Inferior parietal cortex (tissue), 1 donor: ENCODE measurements at regions not wholly inside any gene's neighbourhood (a gene's known extent, or its start where the extent isn't known, plus 50 kb on each side); places are given as distances from the start of the nearest gene placed in this dataset.
"Not testable (repeated sequence)": the region's sequence is repeated elsewhere in the genome, so short reads cannot be mapped to it uniquely, and the experiment has no call there.

Experiments used
- DNase-seq: peaks from one replicate; pipeline ENCODE4 v3.0.0-alpha.2; 2016; ENCODE audit errors: extremely low spot score

- DNase-seq, result no peak
Observed at GRCh38 chr7:110373859-110374258, 717.1 kb upstream of the LRRN3 start.

DNA sequence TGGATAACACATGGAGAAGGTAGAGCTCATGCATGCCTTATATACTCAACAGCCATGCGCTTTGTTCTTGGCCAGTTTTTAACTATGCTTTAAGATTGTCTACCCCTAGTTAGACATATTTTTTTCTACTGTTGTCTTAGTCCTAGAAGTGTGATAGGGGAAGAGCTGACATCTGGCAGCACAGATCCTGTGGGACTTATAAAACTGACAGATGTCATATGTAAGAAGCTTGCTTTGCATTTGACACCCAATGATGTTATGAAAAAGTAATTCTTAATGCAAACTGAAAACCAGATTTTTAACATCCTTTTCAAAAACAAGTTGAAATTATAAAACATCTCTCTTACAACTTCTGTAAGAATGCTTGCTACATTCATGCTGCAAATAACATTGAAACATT, 715.9 kb upstream of the LRRN3 start:
- DNase-seq, result no peak

GRCh38 chr7:110382736-110383135, 708.2 kb upstream of the LRRN3 start:
- DNase-seq, result no peak

- no peak for DNase-seq
Observed at GRCh38 chr7:110386006-110386405, 704.9 kb upstream of the LRRN3 start.

DNA sequence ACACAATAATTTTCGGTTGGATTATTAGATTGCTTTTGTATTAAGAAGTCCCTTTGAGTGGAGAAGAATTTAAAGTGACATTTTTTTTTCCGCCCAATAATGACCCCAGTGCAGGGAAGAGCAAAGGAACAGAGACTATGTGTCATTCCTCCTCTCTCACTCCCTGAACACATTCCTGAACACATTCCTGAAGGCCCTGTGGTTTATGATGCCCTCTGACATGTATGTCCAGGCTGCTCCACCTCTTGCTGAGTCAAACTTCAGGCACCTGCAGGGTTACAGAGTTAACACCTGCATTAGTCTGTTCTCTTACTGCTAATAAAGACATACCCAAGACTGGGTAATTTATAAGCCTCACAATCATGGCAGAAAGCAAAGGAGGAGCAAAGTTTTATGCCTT, 704.0 kb upstream of the LRRN3 start:
- DNase-seq, result no peak

DNA sequence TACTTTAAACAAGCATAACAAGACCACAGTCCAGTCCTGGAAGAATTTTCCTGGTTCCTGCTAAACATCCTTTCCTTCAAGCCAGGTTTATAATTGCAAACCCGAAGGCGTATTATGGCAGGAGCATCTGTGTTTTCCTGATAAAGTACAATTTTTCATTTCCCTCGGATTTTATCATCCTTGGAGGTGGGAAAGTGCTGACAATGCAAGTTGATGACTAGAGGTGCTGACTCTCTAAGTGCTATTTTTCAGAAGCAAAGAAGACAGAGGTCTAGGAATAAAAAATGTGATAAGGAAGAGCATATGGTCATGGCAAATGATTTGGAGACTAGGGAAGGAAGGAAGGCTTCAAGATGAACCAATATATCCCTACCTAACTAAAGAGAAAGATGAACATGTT, 703.2 kb upstream of the LRRN3 start:
- DNase-seq, result no peak

DNA sequence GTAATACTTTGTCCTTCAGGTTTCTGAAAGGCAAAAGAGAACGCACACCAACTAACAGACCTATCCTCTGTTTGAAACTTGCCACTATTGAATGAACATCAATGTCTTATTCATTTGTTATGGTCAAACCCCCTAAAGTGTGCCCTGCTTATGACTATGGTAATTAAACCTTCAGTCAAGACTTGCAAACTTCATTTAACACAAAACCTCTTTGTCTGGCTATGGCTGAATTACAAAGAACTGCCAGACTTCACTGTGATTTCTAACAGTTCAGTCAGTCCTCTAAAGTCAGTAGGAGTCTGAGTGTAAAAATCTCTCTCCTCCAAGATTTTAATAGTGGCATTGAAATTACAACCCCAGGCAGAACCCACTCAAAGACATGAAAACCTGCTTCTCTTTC, 702.5 kb upstream of the LRRN3 start:
- no peak for DNase-seq

- DNase-seq, result no peak
Observed at GRCh38 chr7:110396021-110396420, 694.9 kb upstream of the LRRN3 start.

GRCh38 chr7:110397927-110398660, 692.8 kb upstream of the LRRN3 start:
- DNase-seq, result no peak

- DNase-seq, result no peak
Observed at GRCh38 chr7:110399421-110399820, 691.5 kb upstream of the LRRN3 start.

DNA sequence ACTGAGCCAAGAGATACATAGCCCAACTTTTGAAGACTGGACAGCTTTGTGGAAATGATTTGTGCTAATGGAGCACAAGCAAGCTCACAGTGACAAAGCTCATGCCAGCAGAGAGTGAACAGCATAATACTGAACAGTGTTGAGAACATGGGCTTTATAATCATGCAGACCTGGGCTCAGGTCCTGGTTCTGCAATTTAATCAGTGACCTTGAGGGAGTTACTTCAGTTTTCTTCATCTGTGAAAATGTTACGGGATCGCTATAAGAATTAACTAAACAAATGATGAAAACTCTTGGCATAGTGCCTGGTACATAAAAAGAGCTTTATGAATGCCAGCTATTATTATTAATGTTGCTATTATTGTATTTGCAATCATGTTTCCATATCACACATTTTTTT, 690.5 kb upstream of the LRRN3 start:
- no peak for DNase-seq

GRCh38 chr7:110407242-110407641, 683.7 kb upstream of the LRRN3 start:
- DNase-seq, result no peak

GRCh38 chr7:110407706-110408105, 683.2 kb upstream of the LRRN3 start:
- no peak for DNase-seq

GRCh38 chr7:110412614-110413013, 678.3 kb upstream of the LRRN3 start:
- DNase-seq, result no peak

GRCh38 chr7:110413038-110413437, 677.9 kb upstream of the LRRN3 start:
- DNase-seq, result no peak

GRCh38 chr7:110417611-110418010, 673.3 kb upstream of the LRRN3 start:
- no peak for DNase-seq

- DNase-seq, result no peak
Observed at GRCh38 chr7:110418659-110419280, 672.2 kb upstream of the LRRN3 start.

- no peak for DNase-seq
Observed at GRCh38 chr7:110420788-110421187, 670.1 kb upstream of the LRRN3 start.

GRCh38 chr7:110421490-110422241, 669.3 kb upstream of the LRRN3 start:
- DNase-seq, result no peak

- no peak for DNase-seq
Observed at GRCh38 chr7:110432061-110432553, 658.8 kb upstream of the LRRN3 start.

GRCh38 chr7:110438926-110439325, 652.0 kb upstream of the LRRN3 start:
- not testable (repeated sequence) for DNase-seq

DNA sequence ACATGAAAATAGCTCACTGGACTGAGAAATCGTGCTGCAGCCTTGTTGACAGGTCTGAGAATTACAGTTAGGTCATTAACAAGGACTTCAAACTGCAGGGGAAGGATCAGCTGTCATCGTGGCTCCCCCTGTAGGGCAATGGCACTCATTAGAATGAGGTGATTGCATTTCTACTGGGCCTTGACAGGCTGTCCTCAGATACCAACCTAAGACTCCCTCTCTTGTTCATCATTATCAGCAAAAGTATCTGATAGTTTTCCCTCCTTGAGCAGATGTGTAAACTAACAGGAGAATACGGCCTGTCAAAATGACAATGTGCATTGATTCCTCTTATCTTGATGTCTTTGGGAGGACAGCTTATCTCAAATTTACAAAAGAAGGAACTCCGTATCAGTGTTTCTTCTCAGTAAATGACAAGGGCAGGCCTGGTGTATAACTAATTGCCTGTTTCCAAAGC, 648.5 kb upstream of the LRRN3 start:
- no peak for DNase-seq

DNA sequence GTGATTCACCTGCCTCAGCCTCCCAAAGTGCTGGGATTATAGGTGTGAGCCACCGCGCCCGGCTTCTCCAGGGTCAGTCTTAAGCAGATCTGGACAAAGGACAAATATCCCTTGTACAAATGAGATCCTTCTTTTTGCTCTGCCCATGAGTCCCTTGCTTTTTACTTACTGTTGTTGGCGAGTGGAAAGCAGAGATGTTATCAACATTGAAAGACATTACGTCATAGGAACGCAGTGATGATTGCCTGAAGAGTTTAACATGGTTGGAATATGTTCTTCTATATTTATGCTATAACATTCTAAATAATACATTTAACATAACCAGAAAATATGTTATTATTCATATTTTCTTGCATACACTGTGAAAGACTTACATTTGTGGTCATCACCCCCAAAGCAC, 644.3 kb upstream of the LRRN3 start:
- no peak for DNase-seq
